NOMO-1 (cell line): ENCODE measurements at regions not wholly inside any gene's neighbourhood (a gene's known extent, or its start where the extent isn't known, plus 50 kb on each side); places are given as distances from the start of the nearest gene placed in this dataset.

ENCODE experiments used
- DNase-seq, 2 experiments: peaks; one replicate each; lab custom pipeline; 2025; ENCODE audit not compliant: unreplicated experiment in 2 of 2; lab: John Stamatoyannopoulos, UW

DNA sequence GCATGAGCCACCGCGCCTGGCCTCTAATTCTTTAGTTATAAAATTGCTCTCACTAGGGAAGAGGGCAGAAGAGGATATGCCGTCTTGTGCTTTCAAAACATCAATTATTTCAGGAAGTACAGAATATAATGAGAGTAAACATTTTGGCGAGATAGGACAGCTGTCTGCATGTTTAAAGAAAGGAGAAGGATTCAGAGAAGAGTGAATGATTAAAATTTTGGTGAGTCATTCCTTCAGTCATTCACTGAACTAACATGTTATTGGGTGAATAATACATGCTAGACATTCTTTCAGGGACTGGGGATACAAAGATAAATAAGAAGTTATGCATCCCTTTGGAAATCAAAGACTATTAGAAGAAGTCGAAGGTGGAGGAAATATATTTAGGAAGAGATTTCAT is 590.3 kb upstream of the GOT2 start:
- DNase-seq, result peak; percentile 22 to 62

DNA sequence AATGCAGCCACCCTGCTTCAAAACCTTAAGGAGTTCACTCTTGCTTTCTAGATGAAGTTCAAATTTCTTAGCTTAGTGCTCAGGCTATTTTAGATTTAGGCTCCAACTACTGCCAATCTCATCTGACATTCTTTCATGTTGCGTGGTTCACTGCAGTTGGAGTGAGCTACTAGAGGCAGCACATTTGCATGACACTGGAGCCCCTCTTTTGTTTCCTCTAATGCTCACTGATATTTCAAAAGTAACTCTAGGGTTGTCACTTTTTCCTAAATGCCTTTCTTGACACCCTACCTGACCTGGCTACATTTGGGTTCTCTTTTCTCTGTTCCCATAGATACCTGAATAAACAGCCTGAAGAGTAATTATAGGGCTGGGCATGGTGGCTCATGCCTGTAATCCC is 586.5 kb upstream of the GOT2 start:
- DNase-seq, result no peak

GRCh38 chr16:59319871-59320270 is 585.8 kb upstream of the GOT2 start:
- no peak for DNase-seq

DNA sequence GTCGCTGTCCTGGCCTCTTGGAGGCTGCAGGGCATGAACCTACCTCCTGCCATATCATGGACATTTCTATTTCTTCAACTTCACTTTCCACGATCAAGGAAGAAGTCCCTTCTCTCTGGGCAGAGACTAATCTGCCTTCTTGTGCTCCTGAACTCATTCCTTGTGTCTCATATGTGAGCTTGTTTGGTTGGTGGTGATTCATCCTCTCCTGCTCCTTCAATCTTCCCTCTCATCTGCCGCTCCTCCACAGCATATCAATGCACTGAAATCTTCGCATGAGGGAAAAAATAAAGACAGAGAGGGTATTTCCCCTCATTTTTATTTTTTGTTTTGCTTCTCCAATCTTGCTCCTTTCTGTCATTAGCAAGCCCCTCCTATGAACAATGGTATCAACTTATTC is 571.7 kb upstream of the GOT2 start:
- no peak for DNase-seq

GRCh38 chr16:59296888-59297287 is 562.8 kb upstream of the GOT2 start:
- no peak for DNase-seq

GRCh38 chr16:59295993-59296736 is 562.0 kb upstream of the GOT2 start:
- no peak for DNase-seq

DNA sequence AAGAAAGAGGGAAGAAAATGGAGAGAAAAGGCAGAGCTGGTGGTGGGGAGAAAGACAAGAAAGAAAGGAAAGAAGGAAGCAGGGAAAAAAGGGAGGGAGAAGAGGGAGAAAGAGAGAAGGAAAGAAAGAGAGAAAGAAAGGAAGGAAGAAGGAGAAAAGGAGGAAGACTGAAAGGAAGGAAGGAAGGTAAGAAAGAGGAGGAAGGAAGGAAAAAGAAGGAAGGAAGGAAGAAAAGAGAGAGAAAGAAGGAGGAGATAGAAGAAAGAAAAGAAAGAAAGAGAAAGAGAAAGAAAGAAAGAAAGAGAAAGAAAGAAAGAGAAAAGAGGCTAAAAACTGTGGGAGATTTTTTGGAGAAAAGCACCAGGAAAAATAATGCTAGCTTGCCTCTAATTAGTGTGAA is 561.4 kb upstream of the GOT2 start:
- DNase-seq, result no peak

DNA sequence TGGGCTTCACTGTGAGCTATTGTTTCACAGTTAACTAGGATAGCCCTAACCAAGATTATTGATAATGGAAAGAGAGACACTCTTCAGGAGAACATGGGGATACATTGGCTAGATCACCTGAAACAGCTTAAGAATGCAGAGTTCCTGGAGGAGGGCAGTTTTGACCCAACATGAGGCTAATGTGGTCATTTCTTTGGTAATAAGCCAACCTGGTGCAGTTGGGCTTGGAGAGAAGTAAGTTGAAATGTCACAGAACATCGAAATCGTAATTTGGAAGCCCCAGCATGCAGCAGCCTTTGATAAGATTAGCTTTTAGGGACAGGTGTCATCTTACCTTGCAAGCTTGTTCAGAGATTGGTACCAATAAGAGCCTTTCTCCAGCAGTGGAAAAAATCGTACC is 556.6 kb upstream of the GOT2 start:
- DNase-seq, result no peak

- DNase-seq, result no peak
These were observed 555.0 kb upstream of the GOT2 start for GRCh38 chr16:59289151-59289550.

DNA sequence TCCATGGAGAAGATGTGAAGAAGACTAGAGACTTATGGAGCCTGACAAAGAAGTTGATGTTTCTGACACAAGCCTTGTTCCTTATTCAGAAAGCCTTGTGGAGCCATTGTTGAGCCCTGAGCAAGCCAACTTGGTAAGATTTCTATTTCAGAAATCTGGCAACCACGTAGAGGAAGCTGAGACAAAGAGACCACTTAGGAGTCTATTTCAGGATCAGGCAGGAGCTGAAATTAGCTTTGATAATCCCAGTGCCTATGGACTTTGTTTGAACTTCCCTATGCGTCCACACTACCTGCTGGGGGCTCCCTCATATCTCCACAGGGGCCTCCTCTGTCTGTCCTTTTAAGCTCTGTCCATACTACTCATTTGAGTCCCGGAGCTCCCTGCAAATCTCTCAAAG is 540.0 kb upstream of the GOT2 start:
- no peak for DNase-seq

DNA sequence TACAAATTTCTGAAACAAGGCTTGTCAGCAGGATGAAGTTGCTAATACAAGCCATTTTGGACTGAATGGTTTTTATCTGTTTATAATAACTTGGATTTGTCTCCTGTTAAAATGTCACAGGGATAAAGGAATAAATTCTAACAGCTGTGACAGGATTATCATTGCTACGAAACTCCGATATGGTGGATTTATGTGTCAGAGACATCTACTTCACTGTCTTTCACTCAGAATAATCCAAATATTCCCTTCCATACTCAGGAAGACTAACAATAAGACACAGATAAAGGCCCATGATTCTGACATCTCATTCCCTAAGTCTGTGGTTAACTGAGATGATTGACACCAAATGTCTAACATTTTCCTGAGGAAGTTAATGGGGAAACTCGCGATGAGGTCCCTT is 529.8 kb upstream of the GOT2 start:
- no peak for DNase-seq

- no peak for DNase-seq
These were observed 526.8 kb upstream of the GOT2 start for GRCh38 chr16:59260892-59261291.

DNA sequence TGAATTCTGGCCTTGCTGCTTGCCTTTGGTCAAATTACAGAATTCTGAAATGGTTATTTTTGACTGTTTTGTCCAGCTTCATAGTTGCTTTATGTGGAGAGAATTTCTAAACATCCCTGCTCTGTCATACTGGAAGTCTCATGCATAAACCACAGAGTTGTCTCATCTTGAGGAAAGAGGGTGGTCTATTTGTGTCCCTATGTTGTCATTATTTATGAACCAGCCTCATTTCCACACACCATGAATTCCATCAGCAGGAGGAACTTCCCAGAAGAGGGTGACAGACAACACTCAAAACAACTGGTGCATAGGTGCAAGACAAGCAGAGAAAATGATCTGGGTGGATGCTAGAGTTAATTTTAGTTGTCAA is 525.8 kb upstream of the GOT2 start:
- DNase-seq, result peak; percentile 60 to 88

DNA sequence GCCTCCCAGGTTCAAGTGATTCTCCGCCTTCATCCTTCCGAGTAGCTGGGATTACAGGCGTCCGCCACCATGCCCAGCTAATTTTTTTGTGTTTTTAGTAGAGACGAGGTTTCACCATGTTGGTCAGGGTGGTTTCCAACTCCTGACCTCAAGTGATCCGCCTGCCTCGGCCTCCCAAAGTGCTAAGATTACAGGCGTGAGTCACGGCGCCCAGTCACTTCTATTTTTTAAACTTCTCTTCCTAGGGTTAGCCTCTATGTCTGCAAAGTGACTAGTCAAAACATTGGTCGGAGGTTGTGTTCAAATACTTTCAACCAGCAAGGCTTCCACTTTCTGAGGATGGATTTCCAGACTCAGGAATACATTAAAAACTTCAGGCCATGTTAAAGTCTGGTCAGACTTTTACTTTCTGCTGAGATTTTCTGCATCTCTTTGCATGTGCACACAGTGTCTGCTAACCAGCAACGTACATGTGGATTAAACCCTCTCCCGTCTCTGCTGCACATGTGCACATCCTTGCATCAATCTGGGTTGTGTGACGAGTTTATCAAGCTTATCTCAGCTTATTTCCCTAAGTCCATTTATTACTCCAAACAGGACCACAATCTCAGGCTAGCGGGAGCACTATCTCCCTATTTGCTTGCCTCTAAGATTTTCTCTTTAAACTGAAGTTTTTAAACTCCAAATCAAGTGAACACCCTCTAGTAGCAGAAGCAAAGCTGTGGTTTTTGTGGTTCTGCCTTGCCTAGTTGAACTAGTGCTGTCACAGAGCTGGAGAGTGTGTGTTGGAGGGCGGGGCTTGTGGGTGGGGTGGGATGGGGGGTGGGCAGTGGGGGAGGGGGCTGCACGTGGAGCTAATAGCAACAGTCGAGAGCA is 525.2 kb upstream of the GOT2 start:
- peak; percentile 66 to 86 for DNase-seq

DNA sequence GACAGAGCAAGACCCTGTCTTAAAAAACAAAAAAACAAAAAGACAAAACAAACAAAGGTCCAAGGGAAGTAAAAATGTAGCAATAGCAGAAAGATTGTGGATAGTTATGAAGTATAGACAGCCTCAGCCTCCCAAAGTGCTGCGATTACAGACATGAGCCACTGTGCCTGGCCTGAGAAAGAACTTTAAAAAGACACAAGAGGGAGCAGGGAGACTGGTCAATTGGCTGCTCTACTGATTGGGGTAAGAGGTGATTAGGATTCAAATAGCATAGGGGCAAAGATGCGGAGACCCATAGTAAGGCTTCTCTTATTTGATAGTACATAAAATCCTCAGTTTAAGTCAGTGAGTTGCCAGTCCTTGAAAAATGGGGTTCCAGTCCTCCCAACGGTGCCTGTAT is 518.2 kb upstream of the GOT2 start:
- no peak for DNase-seq

GRCh38 chr16:59249011-59249410 is 514.9 kb upstream of the GOT2 start:
- DNase-seq, result no peak

DNA sequence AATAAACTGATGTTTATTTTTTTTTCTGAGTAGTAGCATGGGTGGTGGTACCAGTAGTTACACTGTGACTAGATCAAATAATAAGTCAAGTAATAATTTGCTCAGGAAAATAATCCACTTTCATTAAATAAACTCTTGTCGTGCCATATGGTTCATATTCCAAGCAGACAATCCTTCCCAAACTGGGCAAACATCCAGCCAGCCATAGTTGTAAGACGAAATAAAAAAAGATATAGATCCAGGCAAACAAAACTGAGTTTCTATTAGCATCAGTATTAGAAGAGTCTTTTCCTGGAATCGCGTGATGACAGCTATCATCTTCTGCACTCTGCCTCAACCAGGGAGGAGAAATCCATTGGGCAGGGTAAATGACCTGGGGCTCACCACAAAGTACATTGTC is 508.4 kb upstream of the GOT2 start:
- DNase-seq, result no peak

- DNase-seq, result peak in 1 of 2 experiments; percentile 14
These were observed 504.1 kb upstream of the GOT2 start for GRCh38 chr16:59238246-59238645.

DNA sequence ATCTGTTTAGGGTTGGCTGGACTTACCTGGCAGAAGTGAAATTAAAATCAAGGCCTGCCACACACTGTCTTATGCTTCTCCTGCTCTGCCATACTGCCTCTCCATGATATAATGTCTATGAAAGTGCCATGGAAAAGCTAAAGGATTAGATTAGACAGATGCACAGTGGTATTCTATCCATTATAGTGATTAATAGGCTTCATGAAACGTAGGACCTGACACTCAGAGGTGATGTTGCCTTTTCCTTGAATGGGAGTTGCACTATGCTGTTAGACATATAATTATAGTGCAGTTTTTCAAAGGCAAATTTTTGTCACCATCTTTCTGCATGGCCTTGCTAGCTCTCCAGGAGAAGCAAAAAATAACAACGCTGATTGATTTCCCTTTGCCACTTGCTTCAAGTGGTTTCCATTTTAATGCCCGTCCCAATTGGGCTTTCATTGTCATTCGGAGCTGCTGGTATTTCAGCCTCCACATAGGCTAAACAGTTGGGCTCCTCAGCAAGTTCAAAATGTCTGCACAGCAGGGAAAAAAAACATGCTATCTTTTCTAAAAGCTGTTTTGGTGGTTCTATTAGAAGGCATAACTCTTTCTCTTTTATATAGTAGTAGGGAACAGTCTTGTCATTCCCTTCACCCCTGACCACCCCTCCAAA is 502.8 kb upstream of the GOT2 start:
- no peak for DNase-seq

DNA sequence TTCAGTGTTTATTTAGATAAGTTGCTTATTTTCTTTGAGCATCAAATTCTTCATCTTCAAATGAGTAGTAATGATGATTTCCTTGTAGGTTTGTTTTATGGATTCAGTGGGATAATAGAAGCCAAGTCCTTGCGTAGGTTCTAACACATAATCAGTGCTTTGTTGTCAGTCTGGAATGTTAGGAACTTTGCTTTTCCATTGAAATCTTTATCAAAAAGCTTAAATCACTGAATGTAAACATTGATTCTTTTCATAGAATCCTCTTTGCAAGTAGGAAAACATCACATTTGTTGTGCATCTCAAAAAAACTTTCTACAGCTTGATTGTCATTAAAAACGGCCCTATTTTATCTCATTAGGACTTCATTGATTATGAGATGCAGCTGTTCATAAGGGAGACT is 490.3 kb upstream of the GOT2 start:
- DNase-seq, result no peak

- DNase-seq, result no peak
These were observed 485.9 kb upstream of the GOT2 start for GRCh38 chr16:59220011-59220410.

DNA sequence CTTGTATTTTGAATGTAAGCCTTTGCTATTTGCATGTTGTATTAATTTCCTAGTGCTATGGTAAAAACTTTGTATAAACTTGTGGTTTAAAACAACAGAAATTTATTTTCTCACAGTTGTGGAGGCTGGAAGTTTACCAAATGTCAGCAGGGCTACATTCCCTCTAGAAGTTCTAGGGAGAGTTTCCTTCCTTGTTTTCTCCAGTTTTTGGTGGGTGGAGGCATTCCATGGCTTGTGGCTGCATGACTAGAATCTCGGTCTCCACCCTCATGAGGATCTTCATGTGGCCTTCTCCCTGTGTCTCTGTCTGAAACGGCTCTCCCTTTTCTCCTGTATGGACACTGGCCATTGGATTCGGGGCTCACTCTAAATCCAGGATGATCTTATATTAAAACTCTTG is 482.2 kb upstream of the GOT2 start:
- DNase-seq, result no peak
